Glomerular visceral epithelial cell (primary cell): ENCODE measurements at regions not wholly inside any gene's neighbourhood (a gene's known extent, or its start where the extent isn't known, plus 50 kb on each side); places are given as distances from the start of the nearest gene placed in this dataset.

Experiments
- DNase-seq: peaks from one replicate; pipeline ENCODE4 v3.0.0-alpha.2; 2016; ENCODE audit errors: extremely low spot score

DNA sequence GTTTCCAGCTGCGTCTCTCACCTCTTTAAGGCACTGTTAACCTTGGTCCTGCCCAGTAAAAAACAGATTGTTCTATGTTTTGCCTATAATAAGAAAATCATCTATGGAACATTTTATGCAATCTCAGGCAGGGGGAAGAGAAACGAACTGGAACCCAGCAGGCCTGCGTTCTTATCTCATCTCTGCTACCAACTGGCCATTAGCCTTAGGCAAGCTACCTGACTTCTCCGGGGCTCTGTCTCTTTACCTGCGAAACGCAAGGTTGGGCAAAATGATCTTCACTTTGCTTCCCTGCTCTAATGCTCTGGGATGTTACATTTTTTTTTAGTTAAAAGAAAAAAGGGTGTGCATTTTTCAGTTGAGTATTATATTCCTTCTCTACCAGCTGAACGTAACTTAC lies 70.5 kb upstream of the WIPF1 start:
- DNase-seq = no peak

DNA sequence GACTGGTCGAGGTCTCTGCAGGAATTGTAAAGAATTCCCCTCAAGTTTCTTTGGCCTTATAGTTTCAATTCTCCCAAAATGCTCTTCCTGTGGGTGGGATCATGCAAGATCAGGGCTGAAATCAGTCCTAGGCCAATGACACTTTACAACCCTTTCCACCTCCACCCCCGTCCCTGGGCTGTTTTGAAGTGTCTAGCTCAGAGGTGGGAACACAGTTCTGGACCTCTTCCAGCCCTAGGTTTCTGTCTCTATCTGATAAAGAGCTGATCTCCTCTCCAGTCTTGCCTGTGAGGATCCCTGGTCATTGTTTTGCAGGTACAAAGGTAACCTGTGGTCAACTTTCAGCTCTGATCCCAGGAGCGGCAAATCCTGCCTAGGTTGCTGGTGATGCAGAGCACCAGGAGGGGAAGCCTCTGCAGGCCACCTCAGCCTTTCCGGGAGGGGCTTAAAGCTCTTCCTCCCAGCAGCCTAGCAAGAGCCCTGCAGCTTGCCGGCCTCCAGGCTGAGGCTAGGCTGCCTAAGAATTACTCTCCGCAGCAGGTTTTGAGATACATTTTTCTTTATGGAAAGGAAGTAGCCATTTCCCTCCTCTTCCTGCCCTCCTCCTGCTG lies 69.8 kb upstream of the WIPF1 start:
- DNase-seq = no peak

- no peak for DNase-seq
Observed at GRCh38 chr2:174666845-174667244, 69.2 kb upstream of the WIPF1 start.

DNA sequence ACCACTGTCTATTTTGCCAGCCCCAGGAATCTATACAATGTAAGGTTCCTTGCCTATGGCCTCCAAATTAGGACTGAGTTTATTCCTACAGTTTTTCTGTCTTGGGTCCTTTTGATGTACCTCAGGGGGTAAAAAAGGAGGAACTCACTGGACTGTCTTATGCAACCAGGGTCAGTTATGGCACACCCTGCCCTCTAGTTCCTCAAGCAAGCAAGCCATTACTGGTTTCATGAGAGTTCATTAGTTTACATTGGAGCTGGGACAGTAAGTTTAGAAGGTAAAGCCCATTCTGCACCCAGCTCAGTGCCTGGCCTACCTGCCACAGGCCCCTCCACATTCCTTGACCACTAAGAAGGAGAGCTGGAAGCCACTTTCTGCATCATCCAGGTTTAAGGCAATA lies 68.7 kb upstream of the WIPF1 start:
- no peak for DNase-seq

- DNase-seq = no peak
Observed at GRCh38 chr2:174664084-174664759, 66.6 kb upstream of the WIPF1 start.

DNA sequence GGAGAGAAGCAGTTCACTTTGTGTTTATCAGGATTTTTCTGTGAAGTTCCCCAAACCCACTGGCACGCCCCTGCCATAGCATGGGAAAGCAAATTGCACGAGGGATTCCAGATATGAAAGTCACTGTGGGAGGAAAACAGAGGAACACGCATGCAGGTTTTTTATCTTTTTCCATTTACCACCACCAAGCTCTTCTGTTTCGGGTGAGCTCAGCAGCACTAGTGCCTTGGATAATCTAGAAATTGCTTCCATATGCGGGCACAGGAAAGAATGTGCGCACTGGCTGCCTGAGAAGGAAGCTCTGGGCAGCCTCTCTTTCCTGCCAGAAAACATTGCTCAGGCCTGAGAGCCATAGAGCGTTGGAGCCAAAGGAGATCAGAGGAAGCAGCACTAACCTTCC lies 65.9 kb upstream of the WIPF1 start:
- no peak for DNase-seq

DNA sequence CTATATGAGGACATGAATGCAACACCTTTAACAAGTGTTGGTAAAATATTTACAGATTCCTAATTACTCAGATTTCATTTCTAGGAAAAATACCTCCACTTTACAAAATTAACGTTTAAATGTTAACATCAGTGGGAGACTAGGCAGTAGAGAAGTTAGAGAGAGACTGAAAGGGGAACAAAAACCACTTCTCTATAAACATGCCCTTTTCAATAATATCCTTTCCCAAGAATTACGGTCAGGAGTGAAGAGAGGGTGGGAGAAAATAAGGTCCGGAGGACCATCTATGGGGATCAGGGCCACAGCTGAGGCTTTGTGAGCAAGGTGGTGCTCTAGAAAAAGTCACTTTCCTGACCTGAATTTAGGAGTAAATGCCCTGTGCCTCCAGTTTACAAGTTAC lies 65.3 kb upstream of the WIPF1 start:
- DNase-seq = no peak

GRCh38 chr2:174662459-174662858 lies 64.9 kb upstream of the WIPF1 start:
- DNase-seq = peak; percentile 55

DNA sequence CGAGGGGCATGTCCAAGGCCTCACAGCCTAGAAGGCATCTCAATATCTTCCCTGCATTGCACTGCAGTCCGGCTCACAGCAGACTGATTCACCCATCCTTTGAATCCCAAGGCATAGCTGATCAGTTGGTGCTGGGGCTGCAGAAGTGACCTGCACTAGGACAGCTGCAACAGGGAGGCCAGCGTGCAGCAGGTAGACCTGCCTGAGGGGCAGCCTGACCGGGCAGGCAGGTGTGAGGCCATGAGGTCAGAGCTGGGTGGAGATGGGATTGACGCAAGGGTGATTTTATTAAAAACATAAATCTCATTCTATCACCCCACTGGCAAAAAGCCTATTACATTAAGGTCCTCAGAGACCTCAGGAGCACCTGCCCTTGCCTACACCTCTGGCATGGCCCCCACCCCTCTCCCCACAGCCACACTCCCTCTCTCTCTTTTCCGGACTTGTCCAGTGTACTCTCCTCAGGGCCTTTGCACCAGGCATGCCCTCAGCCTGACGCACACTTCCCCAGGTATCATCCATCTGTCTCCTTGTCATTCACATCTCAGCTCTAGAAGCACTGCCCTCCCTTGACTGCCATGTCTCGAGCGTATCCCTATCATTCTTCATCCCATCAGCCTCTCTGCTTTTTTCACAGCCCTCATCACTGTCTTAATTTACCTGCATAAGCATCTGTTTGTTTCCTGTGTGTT lies 63.5 kb upstream of the WIPF1 start:
- no peak for DNase-seq

DNA sequence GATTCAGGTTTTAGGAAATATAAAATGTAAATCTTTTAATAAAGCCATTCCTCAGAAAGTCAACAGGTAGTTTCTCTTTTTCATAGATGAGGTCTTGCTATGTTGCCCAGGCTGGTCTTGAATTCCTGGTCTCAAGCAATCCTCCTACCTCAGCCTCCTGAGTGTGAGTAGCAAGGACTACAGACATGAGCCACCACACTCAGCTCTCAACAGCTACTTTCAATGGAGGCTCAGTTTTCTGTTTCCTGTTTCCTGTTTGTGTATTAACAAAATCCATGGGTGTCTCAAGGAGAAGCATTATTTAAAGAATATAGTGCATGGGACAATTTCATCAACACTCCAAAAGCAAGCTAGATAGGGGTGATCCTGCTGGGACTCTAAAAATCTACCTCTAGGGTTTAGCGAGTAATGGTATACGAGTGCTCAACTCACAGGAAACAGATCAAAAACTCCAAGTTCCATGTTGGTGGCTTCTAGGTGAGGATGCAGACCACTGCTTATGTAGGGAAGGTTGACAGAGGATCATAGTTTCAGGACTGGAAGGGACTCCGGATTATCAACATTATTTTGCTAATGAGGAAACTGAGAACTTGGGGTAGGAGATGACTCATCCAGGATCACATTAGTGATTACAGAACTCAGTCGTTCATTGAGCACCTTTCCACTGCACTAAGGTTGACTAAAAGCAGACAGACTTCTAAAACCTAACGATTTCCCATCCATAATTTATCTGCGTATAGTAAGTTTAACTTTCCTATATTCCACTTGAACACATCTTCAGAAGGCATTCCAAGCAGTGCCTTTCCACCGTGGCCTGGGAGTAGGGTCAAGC lies 61.7 kb upstream of the WIPF1 start:
- no peak for DNase-seq

DNA sequence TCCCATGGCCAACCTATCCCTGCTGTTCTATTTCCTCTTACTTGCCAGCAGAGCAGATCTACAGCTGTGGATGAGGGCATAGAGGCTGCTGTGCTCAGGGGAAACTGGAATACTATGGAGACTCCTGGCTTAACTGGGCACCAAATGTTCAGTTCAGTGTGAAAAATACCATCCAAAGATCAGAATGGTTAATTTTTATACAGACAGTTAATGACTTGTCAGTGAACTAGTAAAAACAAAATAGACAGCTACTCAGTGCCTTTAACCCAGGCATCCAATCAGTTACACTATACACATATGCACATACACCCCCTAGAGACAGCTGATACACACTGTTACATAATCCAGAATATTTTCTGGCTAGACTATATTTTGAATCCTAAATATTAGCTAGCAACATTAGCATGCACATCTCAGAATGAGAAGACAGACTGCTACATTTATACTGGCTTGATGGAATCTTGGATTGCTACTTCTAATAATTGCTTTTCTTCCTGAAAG lies 59.1 kb upstream of the WIPF1 start:
- DNase-seq = peak; percentile 19

- DNase-seq = no peak
Observed at GRCh38 chr2:174656035-174656434, 58.4 kb upstream of the WIPF1 start.

- DNase-seq = no peak
Observed at GRCh38 chr2:174654419-174654941, 56.9 kb upstream of the WIPF1 start.

DNA sequence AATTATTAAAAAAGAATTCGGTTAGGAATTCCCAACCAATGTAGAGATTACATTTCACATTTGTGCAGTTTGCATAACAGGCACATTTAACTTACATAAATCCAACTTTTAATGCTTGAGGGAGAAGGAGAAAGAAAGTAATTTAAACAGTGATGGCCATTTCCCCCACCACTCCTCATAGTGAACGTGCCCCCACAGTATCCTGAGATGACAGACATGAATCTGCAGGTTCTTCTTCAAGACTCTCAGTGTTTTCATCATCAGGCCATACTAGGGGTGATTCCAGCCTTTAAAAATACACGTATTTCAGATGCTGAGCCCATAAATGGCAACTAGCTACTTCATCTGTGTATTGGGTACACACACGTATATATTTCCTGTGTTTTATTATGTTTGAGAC lies 51.3 kb upstream of the WIPF1 start:
- DNase-seq = no peak
